ENCODE measurements at regions not wholly inside any gene's neighbourhood (a gene's known extent, or its start where the extent isn't known, plus 50 kb on each side); places are given as distances from the start of the nearest gene placed in this dataset.

GRCh38 chr7:46606761-46607160, 685.7 kb upstream of the IGFBP3 start:
- H2BK15ac ChIP-seq (ENCODE audit: low read depth, low read length): no peak overlapping the region
- peaks cover 5% of the 10 kb centered on the region for H3K4me1 ChIP-seq (ENCODE audit: control insufficient read depth, insufficient read depth, low read length)
- no peak overlapping the region for H4K91ac ChIP-seq (ENCODE audit: insufficient read depth, low read depth, low read length)
- no peak overlapping the region for H4K8ac ChIP-seq (ENCODE audit: low read depth in 2 of 2, low read length in 2 of 2)
- no peak overlapping the region for H2AK9ac ChIP-seq (replicated peaks; ENCODE audit: low read depth, low read length, poor library complexity)
- H3K9me1 ChIP-seq (ENCODE audit: insufficient read depth, low read length): no peaks in the 10 kb centered on the region
- no peak overlapping the region for H2BK120ac ChIP-seq (ENCODE audit: low read depth, low read length)
- no TSS peak for BruUV-seq (replicated peaks)
- no peak overlapping the region for H2BK5ac ChIP-seq (ENCODE audit: low read depth, low read length, poor library complexity, severe bottlenecking)
- no peaks in the 10 kb centered on the region for H3K9me3 ChIP-seq (ENCODE audit: control insufficient read depth, insufficient read depth, low read length)
- no peaks in the 10 kb centered on the region for H4K20me1 ChIP-seq (ENCODE audit: insufficient read depth, low read length)
- no peak overlapping the region for H3K56ac ChIP-seq (ENCODE audit: extremely low read depth, insufficient read depth, low read length)
- no peak overlapping the region for H4K5ac ChIP-seq (ENCODE audit: low read depth, low read length)
- TF ChIP-seq NFE2L2 (IDR thresholded peaks at IDR 0.05; ENCODE audit: low read depth, low read length) (no peak), MAZ (IDR thresholded peaks at IDR 0.05; ENCODE audit: borderline replicate concordance, low read depth, low read length) (no peak), POLR2A (IDR thresholded peaks at IDR 0.05; ENCODE audit: low read depth, low read length) (no peak), BHLHE40 (IDR thresholded peaks at IDR 0.05; ENCODE audit: low read depth, low read length) (no peak), CTCF (conservative IDR thresholded peaks at IDR 0.05; ENCODE audit: low read depth, low read length) (no peak), USF2 (IDR thresholded peaks at IDR 0.05; ENCODE audit: low read depth, low read length) (no peak), SMC3 (IDR thresholded peaks at IDR 0.05; ENCODE audit: low read depth, low read length) (no peak), CEBPB (IDR thresholded peaks at IDR 0.05; ENCODE audit: low read depth, low read length) (no peak)
- H3K9ac ChIP-seq (ENCODE audit: low read depth, low read length): no peak overlapping the region
- no peak overlapping the region for H3K14ac ChIP-seq (replicated peaks; ENCODE audit: low read depth, low read length)
- ChIA-PET POLR2A (ENCODE audit: unreplicated experiment) (no interaction called here), CTCF (no interaction called here)
- H3K36me3 ChIP-seq (ENCODE audit: control insufficient read depth, insufficient read depth, low read length): no peaks in the 10 kb centered on the region
- DNase-seq: no peak
- H3K27me3 ChIP-seq (ENCODE audit: control insufficient read depth, insufficient read depth, low read length): no peaks in the 10 kb centered on the region
- no peak overlapping the region for H2AK5ac ChIP-seq (ENCODE audit: low read depth, low read length)
- H2AFZ ChIP-seq (replicated peaks; ENCODE audit: low read length, poor library complexity): no peak overlapping the region
- ATAC-seq (ENCODE audit: low read depth): no peak
- no CpG with 5 or more reads among the region's 3 CpGs for WGBS, 2 experiments (ENCODE audit: extremely low coverage in 2 of 2, insufficient read length in 1 of 2)
- H3K79me1 ChIP-seq (ENCODE audit: low read depth in 1 of 2, low read length in 2 of 2): no peaks in the 10 kb centered on the region
- in situ Hi-C loops (cut with MboI; ENCODE audit: low sequenced_read_pairs): no loop called here
- no peak overlapping the region for H2BK20ac ChIP-seq (ENCODE audit: low read depth, low read length)
- H3K4me3 ChIP-seq (ENCODE audit: insufficient read depth, low read depth, low read length): no peak overlapping the region
- intact Hi-C loops (cut with micrococcal nuclease): no loop called here
- H3K27ac ChIP-seq (ENCODE audit: insufficient read depth, low read length): no peak overlapping the region
- no peak overlapping the region for H3K23ac ChIP-seq (ENCODE audit: low read depth, low read length)
- dilution Hi-C loops (cut with HindIII; ENCODE audit: low sequenced_read_pairs, unreplicated experiment): no loop called here
- no peak overlapping the region for H3K4ac ChIP-seq (ENCODE audit: low read depth, low read length)
- no peak overlapping the region for H3K4me2 ChIP-seq (ENCODE audit: low read depth, low read length)
- H3K18ac ChIP-seq (ENCODE audit: low read depth, low read length): no peak overlapping the region

Measured in IMR-90 (cell line).